Non-pigmented ciliary epithelial cell (primary cell): ENCODE measurements at regions not wholly inside any gene's neighbourhood (a gene's known extent, or its start where the extent isn't known, plus 50 kb on each side); places are given as distances from the start of the nearest gene placed in this dataset.

ENCODE experiments used
- DNase-seq: peaks from one replicate; pipeline ENCODE4 v3.0.0-alpha.2; 2010; ENCODE audit warnings: low read depth

DNA sequence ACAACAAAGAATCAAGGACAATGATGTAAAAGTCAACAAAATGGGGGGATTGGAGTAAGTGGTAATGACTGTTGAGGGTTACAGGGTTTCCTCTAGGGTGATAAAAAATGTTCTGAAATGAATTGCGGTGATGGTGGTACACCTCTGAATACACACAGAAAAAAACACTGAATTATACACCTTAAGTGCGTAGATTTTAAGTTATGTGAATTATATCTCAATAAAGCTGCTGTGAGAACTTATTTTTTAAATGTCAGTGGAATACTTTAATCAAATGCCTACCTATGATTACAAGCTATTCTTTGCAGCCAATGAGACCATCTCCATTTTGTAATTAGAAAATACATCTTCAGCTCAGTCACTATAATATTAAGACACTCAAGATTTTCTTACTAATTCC, 53.5 kb downstream of the ZNF608 start:
- DNase-seq, result no peak

DNA sequence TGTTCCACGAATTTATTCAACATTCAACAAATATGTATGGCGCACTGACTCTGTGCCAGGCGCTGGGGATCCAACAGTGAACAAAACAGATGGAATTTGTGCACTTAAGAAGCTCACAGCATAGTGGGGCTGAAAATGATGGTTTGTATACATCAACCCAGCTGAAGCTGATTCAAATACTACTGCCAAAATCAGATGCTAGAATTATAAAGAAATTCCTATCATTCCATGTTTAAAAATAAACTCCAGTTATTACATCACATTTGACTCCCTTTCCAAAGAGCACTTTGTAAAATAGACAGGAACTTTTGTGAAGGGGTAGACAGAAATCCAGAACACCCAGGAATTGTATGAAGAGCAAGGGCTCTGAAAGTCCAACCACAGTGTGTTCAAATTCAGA, 54.1 kb downstream of the ZNF608 start:
- peak; percentile 57 for DNase-seq

DNA sequence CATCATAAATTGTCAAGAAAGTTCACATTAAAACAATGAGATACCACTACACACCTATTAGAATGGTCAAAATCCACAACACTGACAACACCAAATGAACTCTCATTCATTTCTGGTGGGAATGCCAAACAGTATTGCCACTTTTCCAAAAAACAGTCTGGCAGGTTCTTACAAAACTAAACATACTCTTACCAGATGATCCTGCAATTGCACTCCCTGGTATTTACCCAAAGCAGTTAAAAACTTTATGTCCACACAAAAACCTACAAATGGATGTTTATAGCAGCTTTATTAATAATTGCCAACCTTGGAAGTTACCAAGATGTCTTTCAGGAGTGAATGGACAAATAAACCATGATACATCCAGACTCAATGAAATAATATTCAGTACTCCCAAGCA, 56.8 kb downstream of the ZNF608 start:
- DNase-seq, result no peak

DNA sequence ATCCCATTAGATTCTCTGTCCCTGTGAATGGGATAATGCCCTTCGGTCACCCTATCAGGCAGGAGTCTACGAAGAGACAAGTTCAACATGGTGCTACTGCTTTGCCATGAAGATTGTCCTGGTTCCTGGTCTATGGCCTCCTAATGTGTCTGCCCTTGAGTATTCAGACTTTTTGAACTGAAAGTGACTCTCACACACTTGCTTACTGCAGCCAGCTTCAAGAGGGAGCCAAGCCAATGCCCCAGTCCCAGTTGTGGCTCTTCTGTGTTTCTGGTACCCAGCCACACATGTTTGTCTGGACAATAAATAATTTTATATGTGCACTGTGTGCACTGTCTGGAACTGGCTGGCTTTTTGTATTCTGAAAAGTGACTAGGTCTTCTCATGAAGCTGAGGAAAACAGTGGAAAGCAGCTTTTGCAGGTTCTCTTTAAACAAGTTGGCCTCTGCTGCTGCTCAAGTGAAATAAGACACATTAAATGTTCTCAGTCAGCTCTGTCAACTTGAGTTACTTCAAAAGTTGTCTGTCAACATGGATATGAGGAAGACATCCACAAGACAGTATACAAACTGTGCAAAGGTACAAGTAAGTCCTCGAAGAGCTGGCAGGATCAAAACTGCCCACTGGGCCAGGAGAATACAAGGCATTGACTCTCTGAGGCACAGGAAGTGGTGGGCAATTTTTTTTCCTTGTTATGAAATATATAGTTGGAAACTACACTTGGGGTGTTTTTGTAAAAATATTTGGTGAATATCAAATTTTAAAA, 60.0 kb downstream of the ZNF608 start:
- no peak for DNase-seq

DNA sequence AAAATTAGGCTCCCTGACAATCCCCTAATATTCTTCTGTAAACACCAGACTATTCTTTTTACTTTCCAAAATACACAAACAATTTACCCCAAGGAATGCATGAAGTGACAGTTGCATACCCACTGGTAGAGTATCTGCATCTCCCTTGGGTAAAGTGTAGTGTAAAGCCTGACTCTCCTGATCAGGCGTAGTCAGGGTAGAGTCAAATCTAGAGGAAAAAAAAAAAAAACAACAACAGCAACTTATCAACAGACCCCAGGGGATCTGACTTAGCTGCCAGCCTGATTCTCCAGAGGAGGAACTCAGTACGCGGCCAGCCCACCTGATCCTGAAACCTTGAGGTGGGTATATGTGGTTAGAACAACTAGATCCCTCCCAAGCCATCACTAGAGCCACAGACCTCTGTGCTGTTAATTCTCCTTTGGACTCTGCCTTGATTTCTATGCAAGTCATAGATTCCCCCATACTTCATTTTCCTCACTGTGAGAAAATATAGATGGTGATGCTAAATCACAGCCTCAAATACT, 61.0 kb downstream of the ZNF608 start:
- no peak for DNase-seq

DNA sequence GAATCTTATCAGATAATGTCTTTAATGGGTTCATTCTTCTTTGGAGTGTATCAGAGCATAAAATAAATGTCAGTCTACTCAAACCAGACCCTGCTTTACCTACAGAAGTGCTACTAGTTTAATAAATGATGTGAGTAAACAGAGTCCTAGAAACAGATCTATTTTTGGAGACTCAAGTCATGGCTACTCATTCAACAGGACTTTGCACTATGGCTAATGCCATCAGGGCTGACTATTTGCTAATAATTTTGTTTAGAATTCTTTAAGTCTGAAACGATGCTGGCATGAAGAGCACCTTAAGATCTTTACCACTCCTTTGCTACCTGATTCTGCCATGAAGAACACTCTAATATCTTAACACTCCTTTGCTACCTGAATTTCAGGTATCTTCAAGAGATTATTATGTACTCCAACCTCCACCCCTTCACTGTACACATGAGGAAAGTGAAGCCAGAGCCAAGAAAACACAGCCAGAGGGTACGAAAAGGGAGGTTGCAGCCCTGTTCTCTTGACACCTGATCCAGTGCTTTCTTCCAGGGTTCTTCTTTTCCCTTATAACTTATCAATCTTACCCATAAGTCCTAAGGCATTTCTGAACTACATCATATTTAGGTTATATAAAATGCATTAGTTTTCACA, 62.4 kb downstream of the ZNF608 start:
- no peak for DNase-seq

DNA sequence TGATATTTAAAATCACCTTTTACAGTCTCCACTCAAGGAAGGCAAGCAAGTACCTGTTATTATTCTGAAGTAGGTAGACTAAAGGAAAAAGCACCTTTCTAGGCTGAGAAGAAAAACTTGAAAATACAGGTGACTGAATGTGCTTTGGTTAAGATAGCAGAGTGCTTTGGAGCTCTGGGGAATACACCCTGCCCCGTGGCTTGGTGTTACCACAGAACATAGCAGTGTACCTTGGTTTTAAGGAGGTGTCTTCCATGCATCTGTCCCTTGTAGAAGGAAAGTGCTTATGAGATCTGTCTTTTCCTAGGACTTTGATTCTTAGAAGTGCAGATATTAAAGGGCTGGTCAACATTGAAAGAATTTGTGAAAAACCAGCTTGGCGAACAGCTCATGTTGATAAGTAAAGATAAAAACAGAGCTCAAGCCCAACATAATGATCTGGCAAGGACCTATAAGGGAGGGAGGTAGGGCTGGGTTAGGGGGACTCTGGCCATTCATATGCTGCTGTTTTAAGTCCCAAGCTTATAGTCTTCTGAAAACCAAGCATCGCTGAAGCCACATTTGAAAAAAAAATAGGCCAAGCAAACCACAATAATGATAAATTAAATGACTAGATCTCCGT, 66.8 kb downstream of the ZNF608 start:
- DNase-seq, result no peak

DNA sequence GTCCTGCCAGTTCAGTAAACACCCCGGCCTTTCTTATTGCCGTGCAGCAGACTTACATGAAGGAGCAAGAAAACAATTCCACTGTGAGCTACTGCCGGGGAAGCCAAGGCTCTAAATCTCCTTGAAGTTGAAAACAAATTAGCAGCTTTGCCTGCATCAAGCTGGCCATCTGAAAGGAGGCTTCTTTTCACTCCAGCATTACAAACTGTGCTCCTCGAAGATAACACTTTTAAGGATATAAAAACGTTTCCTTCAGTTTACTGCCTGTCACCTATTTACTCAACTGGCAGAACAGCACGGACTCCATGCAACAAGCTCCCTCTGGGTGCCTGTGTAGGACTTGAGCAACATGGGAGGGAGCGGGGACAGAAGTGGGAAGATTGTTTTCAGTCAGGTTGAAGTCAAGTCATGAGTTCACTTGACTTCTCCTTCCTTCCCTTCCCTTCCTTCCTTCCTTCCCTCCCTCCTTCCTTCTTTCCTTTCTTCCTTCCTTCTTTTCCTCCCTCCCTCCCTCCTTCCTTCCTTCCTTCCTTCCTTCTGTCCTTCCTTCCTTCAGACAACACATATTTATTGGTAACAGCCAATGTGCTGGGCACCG, 67.4 kb downstream of the ZNF608 start:
- no peak for DNase-seq

DNA sequence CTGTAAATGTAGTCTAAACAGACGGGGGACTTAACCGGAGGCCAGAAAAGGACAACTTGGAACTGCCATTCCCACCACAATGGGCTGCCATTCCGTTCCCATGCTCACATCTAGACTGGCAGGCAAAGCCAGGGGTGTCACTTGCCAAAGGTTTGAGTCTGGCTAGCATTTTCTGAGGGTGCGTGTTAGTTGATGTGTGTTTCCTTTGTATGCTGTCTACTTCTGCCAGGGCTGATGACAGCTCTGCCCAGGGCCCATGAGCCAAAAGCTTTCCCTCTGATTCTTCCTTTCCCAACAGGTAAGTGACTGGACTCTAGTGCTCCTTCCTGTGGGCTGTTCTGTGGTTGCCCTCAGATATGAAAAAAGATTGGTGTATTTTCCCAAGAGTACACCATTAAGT, 68.0 kb downstream of the ZNF608 start:
- DNase-seq, result no peak

DNA sequence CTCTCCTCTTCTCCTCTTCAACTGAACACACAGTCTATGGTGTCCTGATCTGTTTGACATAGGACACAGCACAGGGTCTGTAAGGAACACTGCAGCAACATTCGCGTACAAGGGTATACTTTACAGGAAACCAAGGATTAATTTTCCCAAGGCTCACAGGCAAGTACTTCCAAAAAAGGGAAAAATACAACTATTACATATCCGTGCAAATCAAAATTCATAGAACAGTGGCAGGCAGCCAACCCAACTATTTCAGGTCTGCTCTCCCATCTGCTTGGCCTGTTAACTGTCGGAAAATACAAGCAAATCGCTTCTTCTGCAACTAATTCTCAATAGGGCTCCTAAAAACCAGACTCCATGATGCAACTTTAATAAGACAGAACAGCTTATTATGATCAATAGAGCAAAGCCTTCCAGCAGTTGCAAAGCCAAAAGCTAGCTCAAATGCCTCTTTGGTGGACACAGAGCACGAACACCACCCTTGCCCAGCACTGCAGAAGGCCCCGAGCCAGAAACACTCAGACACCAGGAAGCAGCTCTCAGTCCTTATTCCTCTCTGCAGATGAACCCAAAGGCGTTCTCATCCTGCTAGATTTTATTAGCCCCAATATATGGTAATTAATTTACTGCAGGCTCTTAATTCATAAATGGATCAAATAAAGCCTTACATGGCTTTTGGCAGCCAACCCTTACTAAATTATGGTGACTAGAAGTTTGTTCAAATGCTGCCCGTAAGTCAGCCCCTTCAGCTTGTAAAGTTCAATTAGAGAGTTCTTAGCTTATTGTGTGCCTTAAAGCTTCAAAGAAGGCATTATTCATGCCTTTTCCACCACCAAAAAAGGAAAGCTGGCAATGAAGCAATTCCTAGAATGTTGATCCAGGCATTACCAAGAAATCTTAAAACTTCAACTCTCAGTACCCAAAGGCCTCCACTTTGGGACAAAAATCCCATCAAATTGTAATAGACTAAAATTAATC, 68.8 kb downstream of the ZNF608 start:
- DNase-seq, result no peak

DNA sequence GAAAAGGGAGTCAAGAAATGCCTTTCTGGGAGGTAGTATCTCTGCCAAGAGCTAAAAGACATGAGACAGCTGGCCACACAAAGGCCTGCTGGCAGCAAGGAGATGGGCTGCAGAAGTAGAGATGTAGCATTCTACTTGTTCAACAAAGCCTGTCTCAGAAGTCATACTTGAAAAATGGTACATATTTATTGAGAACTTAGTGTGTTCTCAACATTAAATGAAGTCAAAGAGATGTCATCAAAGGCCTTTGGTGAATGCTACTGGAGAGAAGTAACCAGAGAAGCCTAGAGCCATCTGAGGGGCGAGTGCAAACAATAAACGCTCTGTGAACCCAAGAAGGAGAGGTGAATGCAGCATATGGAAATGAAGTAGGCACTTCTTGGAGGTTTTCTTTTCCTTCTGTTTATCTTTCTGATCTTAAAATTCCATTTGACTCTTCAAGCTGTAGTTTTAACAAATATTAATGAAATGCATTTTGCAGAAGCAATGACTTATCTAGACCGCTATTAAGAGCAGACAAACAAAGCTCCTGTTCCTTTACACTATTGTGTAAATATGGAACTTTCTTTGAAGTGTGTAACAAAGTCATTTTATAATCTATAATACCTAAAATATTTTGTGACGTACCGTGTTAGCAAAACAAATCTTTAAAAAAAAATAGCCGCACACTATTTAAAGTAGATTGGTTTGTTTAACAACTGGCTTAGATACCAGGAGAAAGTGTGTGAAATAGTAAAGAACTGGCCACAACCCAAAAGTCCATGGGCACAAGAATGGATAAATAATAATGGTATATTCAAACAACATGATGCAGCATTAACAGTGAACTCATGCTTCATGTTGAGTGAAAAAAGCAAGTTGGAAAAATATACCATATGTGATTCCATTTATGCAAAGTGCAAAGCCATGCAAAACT, 70.2 kb downstream of the ZNF608 start:
- DNase-seq, result no peak

DNA sequence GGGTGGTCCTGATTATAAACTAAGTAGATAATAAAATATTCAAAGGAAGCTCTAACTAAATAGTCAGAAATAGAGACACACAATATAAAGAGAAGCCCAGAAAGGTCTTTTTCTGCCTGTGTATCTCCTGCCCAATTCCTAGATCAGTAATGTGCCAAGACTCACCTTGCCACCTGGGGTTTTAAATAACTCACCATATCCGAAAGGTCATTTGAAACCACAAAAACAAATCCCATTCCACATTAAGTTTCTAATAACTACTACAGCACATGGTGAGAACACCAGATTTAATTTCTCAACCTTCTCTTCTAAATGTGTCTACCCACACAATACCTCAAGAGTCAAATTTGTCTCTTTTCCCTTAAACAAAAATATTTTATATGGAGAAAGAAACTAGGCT, 75.2 kb downstream of the ZNF608 start:
- no peak for DNase-seq

DNA sequence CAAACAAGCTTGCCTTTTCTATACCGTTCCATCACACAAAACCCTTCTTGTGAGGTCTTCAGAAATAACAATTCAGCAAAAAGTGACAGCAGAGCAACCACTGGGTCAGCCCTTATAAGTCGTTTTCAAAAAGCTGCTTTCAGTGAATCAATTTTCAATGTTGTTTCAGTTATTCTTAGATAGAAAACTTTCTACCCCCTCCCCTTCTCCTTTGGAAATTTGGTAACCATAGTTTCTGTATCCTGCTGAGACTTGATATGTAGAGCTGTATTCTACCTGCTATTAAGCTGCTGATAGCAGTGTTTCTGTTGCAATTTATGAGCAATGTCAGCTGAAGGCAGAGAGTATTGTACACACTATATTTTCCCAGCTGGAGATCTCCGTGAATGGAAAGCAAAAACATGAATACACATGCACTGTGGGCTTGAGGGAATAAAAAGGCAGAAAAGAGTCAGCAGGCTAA, 75.7 kb downstream of the ZNF608 start:
- DNase-seq, result no peak

DNA sequence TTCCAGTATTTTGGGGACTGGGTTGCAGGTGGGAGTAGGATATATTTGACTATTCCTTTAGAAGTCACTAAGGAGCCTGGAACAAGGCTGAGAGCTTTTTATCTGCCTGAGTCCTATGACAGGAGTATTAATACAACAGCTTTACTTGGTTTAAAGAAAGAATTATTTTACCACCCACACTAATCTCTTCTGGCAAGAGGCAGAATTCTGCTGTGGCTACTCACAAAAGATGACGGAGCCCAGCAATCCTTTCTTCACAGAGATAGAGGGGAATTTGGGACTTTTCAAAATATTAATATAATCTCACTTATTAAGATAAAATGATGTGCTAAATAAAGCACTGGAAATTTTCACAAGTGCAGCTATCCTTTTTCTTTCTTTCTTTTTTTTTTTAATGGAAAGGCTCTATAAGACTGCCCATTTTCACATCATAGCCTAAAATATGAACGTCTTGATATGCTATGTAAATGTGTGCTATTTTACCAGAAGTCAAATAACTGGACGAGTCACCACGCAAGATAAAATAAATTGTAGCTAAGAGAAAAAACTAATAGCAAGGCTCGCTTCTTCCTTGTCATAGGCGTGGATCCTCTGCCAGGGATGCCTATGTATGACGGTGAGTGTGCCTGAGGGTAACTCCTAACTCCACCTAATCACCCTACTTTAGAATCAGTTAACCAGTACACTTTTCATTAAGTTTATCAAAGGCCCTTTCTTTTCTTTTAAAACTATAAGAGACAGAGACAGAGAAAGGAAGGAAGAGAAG, 76.3 kb downstream of the ZNF608 start:
- DNase-seq, result no peak

DNA sequence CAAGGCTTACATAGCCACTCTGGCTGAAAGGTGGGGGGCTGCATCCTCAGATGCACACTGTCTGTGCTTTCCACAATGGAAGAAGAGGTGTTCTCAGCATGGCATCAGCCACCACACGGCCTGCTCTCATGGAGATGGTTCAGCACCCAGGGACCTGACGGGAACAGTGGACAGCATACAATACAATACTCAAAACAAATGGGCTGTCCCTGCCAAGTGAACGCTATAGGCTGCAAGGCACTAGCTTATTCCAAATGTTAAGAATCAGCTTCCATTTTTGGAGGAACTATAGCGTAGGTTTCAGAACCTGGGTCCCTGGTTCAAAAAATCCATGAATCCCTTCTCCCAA, 77.2 kb downstream of the ZNF608 start:
- DNase-seq, result no peak

DNA sequence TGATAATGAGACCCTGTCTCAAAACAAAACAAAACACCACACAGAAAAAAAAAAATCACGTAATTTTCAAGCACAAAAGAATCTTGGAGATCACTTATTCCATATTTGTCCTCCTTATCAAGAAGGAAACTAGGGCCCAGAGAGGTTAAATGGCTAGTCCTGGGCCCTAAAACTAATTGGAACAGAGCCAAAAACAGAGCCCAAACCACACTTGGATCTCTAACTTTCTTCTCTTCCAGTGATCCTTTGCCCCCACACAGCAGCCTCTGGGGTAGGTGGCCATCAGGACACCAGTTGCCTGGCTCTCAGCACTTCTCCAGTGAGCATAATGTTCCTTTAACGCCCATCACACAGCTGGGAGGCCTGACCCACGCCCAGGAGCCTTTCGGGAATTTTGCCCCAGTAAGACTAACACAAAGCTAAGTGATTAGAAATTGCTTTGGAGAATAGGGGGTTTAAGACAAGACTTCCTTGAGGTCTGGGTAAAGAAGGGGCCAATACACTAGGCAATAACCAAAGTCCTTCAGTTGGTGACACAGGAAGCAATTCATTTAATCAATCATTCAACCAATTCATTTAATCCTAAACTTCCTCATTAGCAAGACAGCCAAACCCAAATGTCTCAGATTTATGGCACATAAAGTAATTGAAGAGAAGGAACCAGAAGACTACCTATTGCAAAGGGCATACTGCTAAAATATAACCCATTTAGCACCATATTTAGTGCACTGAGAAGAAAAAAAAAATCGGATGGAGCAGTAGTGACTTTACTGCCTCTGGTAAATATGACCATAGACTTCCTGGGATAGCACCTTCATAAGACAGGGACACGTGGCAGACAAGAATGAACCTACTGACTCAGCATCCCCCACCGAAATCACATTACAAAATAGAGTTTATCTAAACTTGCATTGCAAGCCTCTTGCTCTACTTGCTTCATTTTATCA, 77.8 kb downstream of the ZNF608 start:
- no peak for DNase-seq

DNA sequence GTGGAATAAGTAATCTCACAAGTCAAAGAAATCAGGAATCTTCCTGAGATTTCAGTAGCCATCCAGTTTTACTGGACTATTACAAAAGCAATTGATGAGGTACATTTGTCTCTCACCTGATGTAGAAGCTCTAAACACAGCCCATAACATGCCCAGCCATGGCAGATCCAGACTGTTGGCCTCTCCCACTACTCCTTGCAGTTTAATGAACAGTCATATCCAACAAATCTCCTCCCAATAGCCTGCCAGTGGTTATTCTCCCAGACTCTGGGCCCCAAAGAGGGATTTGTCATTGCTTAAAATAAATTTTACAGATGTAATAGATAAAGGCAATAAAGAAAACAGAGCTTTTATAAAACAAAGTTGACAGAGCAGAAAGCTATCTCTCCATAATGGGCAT, 80.8 kb downstream of the ZNF608 start:
- DNase-seq, result no peak

DNA sequence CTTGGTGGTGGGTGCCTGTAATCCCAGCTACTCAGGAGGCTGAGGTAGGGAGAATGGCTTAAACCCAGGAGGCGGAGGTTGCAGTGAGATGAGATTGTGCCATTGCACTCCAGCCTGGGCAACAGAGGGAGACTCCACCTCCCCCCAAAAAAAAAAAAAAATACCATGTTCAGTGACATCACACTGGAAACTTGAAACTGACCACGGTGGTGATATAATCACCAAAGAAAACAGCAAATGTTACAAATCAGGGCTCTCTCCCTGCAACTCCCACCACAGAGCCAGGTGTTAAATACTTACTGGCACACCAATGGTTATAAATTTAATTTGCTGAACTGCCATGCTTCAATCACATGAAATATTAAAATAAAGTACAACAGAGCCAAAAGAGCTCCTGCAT, 81.4 kb downstream of the ZNF608 start:
- DNase-seq, result no peak

DNA sequence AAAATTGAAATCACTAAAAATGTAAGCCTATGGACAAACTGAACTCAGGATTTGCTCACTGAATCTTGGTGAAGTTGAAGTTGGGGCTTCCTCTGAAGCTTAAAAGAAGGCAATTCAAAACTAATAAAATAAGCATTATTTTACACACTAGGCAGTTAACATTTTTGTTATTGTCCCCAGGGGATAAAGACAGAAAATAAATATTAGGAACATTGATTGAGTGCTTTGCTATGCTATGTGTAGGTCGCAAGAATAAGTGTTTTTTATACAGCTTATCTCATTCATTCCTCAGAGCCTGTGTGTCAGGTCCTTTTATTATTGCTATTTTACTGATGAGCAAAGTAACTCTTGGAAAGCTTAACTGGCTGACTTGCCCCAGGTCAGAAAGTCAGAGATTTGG, 82.2 kb downstream of the ZNF608 start:
- no peak for DNase-seq
